Neural progenitor cell (in vitro differentiated cells): ENCODE measurements at regions not wholly inside any gene's neighbourhood (a gene's known extent, or its start where the extent isn't known, plus 50 kb on each side); places are given as distances from the start of the nearest gene placed in this dataset.
A peak's percentile ranks its signal among the peaks of the same experiment; 100 is the strongest.

Experiments used
- DNase-seq: peaks from one replicate; pipeline ENCODE4 v3.0.0-alpha.2; 2016; ENCODE audit warnings: low spot score
- H2AFZ ChIP-seq: fragments of 200-600 bp; sonication (generic); replicated peaks from 2 replicates; pipeline ENCODE4 v1.6.1; 2016; ENCODE audit warnings: antibody characterized with exemption
- H3F3A ChIP-seq: fragments of 200-600 bp; sonication (generic); 2 replicates; pipeline ENCODE4 v1.6.1; 2016; ENCODE audit warnings: antibody characterized with exemption, low read depth
- H3K27ac ChIP-seq: fragments of 200-600 bp; sonication (generic); 2 replicates; pipeline ENCODE4 v1.5.1; 2016; ENCODE audit warnings: mild to moderate bottlenecking
- H3K27me3 ChIP-seq: fragments of 200-600 bp; sonication (generic); 2 replicates; pipeline ENCODE4 v1.6.1; 2016; ENCODE audit warnings: mild to moderate bottlenecking, moderate library complexity
- H3K36me3 ChIP-seq: fragments of 200-600 bp; sonication (generic); 2 replicates; pipeline ENCODE4 v1.5.1; 2016
- H3K4me1 ChIP-seq: fragments of 200-600 bp; sonication (generic); 2 replicates; pipeline ENCODE4 v1.6.1; 2016; ENCODE audit warnings: mixed run types
- H3K4me2 ChIP-seq: fragments of 200-600 bp; sonication (generic); 2 replicates; pipeline ENCODE4 v1.6.1; 2016
- H3K4me3 ChIP-seq: fragments of 200-600 bp; sonication (generic); 2 replicates; pipeline ENCODE4 v1.5.1; 2016
- H3K79me2 ChIP-seq: fragments of 200-600 bp; sonication (generic); 2 replicates; pipeline ENCODE4 v1.6.1; 2016; ENCODE audit warnings: low read depth
- H3K9ac ChIP-seq: fragments of 200-600 bp; sonication (generic); 2 replicates; pipeline ENCODE4 v1.6.1; 2016
- H3K9me3 ChIP-seq: fragments of 200-600 bp; sonication (generic); 2 replicates; pipeline ENCODE4 v1.5.1; 2016; ENCODE audit warnings: low read depth
- H4K20me1 ChIP-seq: fragments of 200-600 bp; sonication (generic); 2 replicates; pipeline ENCODE4 v1.6.1; 2016; ENCODE audit warnings: low read depth
- H3K27ac Mint-ChIP-seq: 3 replicates; pipeline ENCODE4 v1.8.0; 2021; ENCODE audit warnings: mixed read lengths
- H3K27me3 Mint-ChIP-seq: 2 replicates; pipeline ENCODE4 v1.8.0; 2022; ENCODE audit warnings: low read depth, mild to moderate bottlenecking, inconsistent platforms, moderate library complexity, mixed read lengths; ENCODE audit not compliant: insufficient read depth
- H3K36me3 Mint-ChIP-seq: 3 replicates; pipeline ENCODE4 v1.8.0; 2021; ENCODE audit warnings: mixed read lengths
- H3K4me1 Mint-ChIP-seq: 3 replicates; pipeline ENCODE4 v1.8.0; 2021; ENCODE audit warnings: mixed read lengths
- H3K4me3 Mint-ChIP-seq: 3 replicates; pipeline ENCODE4 v1.8.0; 2021; ENCODE audit warnings: mild to moderate bottlenecking, moderate library complexity, mixed read lengths
- H3K9me3 Mint-ChIP-seq: 3 replicates; pipeline ENCODE4 v1.8.0; 2020; ENCODE audit warnings: mixed read lengths
- CTCF ChIP-seq: fragments of 200-600 bp; sonication (generic); IDR thresholded peaks from 2 replicates; pipeline ENCODE4 v1.5.1; 2017; ENCODE audit warnings: antibody characterized with exemption, mild to moderate bottlenecking
- EZH2 ChIP-seq: fragments of 200-600 bp; sonication (generic); IDR thresholded peaks from 2 replicates; pipeline ENCODE4 v1.6.1; 2017; ENCODE audit warnings: antibody characterized with exemption, mild to moderate bottlenecking, moderate library complexity
- EZH2phosphoT487 ChIP-seq: fragments of 200-600 bp; sonication (generic); IDR thresholded peaks from 2 replicates; pipeline ENCODE4 v1.6.1; 2017; ENCODE audit warnings: antibody characterized with exemption

- H3K4me1 ChIP-seq = peaks cover 3% of the 10 kb centered on the region
- Mint-ChIP-seq H3K4me3 (peak overlapping the region; percentile 24), H3K4me1 (peaks cover 30% of the 10 kb centered on the region), H3K27me3 (peaks cover 8% of the 10 kb centered on the region), H3K36me3 (no peaks in the 10 kb centered on the region), H3K27ac (no peak overlapping the region), H3K9me3 (no peaks in the 10 kb centered on the region)
- no peaks in the 10 kb centered on the region for H3K79me2 ChIP-seq
- no peak overlapping the region for H3K4me2 ChIP-seq
- H3K27ac ChIP-seq = no peak overlapping the region
- peaks cover 2% of the 10 kb centered on the region for H3F3A ChIP-seq
- no peak overlapping the region for H2AFZ ChIP-seq
- H4K20me1 ChIP-seq = no peaks in the 10 kb centered on the region
- no peaks in the 10 kb centered on the region for H3K9me3 ChIP-seq
- H3K27me3 ChIP-seq = no peaks in the 10 kb centered on the region
- H3K9ac ChIP-seq = no peak overlapping the region
- no peaks in the 10 kb centered on the region for H3K36me3 ChIP-seq
- no peak overlapping the region for H3K4me3 ChIP-seq
- peak; percentile 53 for TF ChIP-seq CTCF
- TF ChIP-seq EZH2phosphoT487 = no peak
- no peak for TF ChIP-seq EZH2
- peak; percentile 48 for DNase-seq
Measured at GRCh38 chr6:168150551-168151320, 71.7 kb upstream of the FRMD1 start.

- no peaks in the 10 kb centered on the region for H3K27me3 ChIP-seq
- H3K36me3 ChIP-seq = no peaks in the 10 kb centered on the region
- H2AFZ ChIP-seq = no peak overlapping the region
- H3K4me1 ChIP-seq = peaks cover 8% of the 10 kb centered on the region
- H3K4me3 Mint-ChIP-seq = no peak overlapping the region
- no peaks in the 10 kb centered on the region for H3K79me2 ChIP-seq
- H3K4me2 ChIP-seq = no peak overlapping the region
- H4K20me1 ChIP-seq = no peaks in the 10 kb centered on the region
- peaks cover 12% of the 10 kb centered on the region for H3K9me3 Mint-ChIP-seq
- H3K27ac Mint-ChIP-seq = no peak overlapping the region
- peaks cover 2% of the 10 kb centered on the region for H3F3A ChIP-seq
- H3K9me3 ChIP-seq = no peaks in the 10 kb centered on the region
- no peak overlapping the region for H3K27ac ChIP-seq
- H3K36me3 Mint-ChIP-seq = peaks cover 2% of the 10 kb centered on the region
- TF ChIP-seq EZH2phosphoT487 (no peak), CTCF (no peak), EZH2 (no peak)
- H3K4me3 ChIP-seq = no peak overlapping the region
- H3K4me1 Mint-ChIP-seq = peaks cover 22% of the 10 kb centered on the region
- peaks cover 5% of the 10 kb centered on the region for H3K27me3 Mint-ChIP-seq
- DNase-seq = no peak
- no peak overlapping the region for H3K9ac ChIP-seq
Measured at GRCh38 chr6:168149015-168149414, 70.0 kb upstream of the FRMD1 start.

GRCh38 chr6:168148231-168148849 lies 69.3 kb upstream of the FRMD1 start:
- H4K20me1 ChIP-seq = no peaks in the 10 kb centered on the region
- TF ChIP-seq CTCF (no peak), EZH2phosphoT487 (no peak), EZH2 (no peak)

More at GRCh38 chr6:168148231-168148849, 69.3 kb upstream of the FRMD1 start:
- H3K27me3 ChIP-seq = no peaks in the 10 kb centered on the region
- no peak overlapping the region for H3K4me2 ChIP-seq
- H3K27ac Mint-ChIP-seq = no peak overlapping the region
- peaks cover 2% of the 10 kb centered on the region for H3F3A ChIP-seq
- no peak for DNase-seq
- H3K9ac ChIP-seq = no peak overlapping the region
- H2AFZ ChIP-seq = no peak overlapping the region
- no peak overlapping the region for H3K4me3 Mint-ChIP-seq
- peaks cover 18% of the 10 kb centered on the region for H3K4me1 Mint-ChIP-seq
- H3K4me1 ChIP-seq = peaks cover 8% of the 10 kb centered on the region
- peaks cover 3% of the 10 kb centered on the region for H3K27me3 Mint-ChIP-seq
- no peaks in the 10 kb centered on the region for H3K36me3 ChIP-seq
- peaks cover 12% of the 10 kb centered on the region for H3K9me3 Mint-ChIP-seq
- peaks cover 2% of the 10 kb centered on the region for H3K36me3 Mint-ChIP-seq
- no peaks in the 10 kb centered on the region for H3K79me2 ChIP-seq
- no peak overlapping the region for H3K27ac ChIP-seq
- no peaks in the 10 kb centered on the region for H3K9me3 ChIP-seq
- H3K4me3 ChIP-seq = no peak overlapping the region
